ENCODE measurements at regions not wholly inside any gene's neighbourhood (a gene's known extent, or its start where the extent isn't known, plus 50 kb on each side); places are given as distances from the start of the nearest gene placed in this dataset.

DNA sequence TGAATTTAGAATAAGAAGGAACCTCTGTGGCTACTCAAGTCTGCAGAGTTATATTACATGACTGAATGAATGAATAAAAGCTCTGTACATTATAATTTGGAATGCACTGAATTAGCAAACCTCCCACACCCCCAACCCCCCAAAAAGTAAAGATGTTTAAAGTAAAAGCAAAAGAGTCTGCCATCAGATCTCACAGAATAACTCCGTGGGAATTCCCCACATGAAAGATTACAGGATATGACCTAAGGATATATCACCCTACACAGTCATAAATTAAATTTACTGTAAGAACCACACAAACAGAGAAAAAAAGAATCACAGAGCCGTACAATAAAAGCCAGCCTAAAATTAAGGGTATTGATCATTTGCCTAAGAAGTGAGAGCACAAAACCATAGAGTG, 587.3 kb downstream of the PTPRC start:
- TF ChIP-seq POLR2AphosphoS5 (IDR thresholded peaks at IDR 0.05) = no peak
- TF ChIP-seq, protein P1, sequence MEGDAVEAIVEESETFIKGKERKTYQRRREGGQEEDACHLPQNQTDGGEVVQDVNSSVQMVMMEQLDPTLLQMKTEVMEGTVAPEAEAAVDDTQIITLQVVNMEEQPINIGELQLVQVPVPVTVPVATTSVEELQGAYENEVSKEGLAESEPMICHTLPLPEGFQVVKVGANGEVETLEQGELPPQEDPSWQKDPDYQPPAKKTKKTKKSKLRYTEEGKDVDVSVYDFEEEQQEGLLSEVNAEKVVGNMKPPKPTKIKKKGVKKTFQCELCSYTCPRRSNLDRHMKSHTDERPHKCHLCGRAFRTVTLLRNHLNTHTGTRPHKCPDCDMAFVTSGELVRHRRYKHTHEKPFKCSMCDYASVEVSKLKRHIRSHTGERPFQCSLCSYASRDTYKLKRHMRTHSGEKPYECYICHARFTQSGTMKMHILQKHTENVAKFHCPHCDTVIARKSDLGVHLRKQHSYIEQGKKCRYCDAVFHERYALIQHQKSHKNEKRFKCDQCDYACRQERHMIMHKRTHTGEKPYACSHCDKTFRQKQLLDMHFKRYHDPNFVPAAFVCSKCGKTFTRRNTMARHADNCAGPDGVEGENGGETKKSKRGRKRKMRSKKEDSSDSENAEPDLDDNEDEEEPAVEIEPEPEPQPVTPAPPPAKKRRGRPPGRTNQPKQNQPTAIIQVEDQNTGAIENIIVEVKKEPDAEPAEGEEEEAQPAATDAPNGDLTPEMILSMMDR (IDR thresholded peaks at IDR 0.05) = no peak
- no peak for TF ChIP-seq EP300 (IDR thresholded peaks at IDR 0.05)

Measured in suprapubic skin (tissue), 4 donors.